ENCODE measurements at regions not wholly inside any gene's neighbourhood (a gene's known extent, or its start where the extent isn't known, plus 50 kb on each side); places are given as distances from the start of the nearest gene placed in this dataset.

DNA sequence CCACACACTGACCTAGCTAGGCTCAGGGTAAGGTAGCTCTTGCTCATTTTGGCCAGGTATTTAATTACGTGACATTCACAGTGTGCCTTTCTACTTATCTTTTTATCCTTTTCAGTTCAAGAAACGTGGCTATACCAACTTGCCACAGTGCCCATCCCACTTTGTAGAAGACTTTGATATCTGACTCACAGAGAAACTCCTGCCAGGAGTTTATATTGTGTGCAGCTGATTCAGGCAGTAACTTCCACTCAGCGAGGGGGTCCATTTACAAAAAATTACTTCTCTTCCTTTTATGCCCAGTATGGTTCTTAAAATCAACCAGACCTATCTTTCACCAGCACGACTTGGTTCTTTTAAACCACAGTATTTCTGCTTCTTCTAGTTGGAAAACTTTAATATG lies 75.6 kb downstream of the PRL start:
- no peak for TF ChIP-seq EZH2 (IDR thresholded peaks at IDR 0.05)
- no peak for TF ChIP-seq POLR2AphosphoS5 (IDR thresholded peaks at IDR 0.05; ENCODE audit: borderline replicate concordance, low read depth, low read length)
- TF ChIP-seq FOXP2 (optimal IDR thresholded peaks at IDR 0.05; ENCODE audit: control extremely low read depth, extremely low read length, insufficient read depth): no peak
